Liver (tissue), 8 donors: ENCODE measurements at regions not wholly inside any gene's neighbourhood (a gene's known extent, or its start where the extent isn't known, plus 50 kb on each side); places are given as distances from the start of the nearest gene placed in this dataset.

Experiments used
- DNase-seq: peaks from one replicate; pipeline ENCODE4 v3.0.0-alpha.2; 2017; ENCODE audit warnings: low spot score
- H3K27ac ChIP-seq, 2 donors: one replicate each; pipeline ENCODE4 v1.7.0; 2013; ENCODE audit warnings: inconsistent platforms in 2 of 2, low read length in 2 of 2, control low read depth in 1 of 2, low read depth in 1 of 2, mild to moderate bottlenecking in 1 of 2
- H3K27me3 ChIP-seq, 4 donors: one replicate each; pipeline versions ENCODE4 v1.6.1 to v1.7.0; 2013; ENCODE audit warnings: low read length in 3 of 4, inconsistent platforms in 1 of 4, mild to moderate bottlenecking in 1 of 4, moderate library complexity in 1 of 4; ENCODE audit not compliant: control insufficient read depth in 4 of 4, insufficient read depth in 4 of 4
- H3K36me3 ChIP-seq, 4 donors: one replicate each; pipeline versions ENCODE4 v1.6.1 to v1.7.0; 2013; ENCODE audit warnings: low read length in 3 of 4, mild to moderate bottlenecking in 3 of 4, low read depth in 1 of 4, moderate library complexity in 1 of 4; ENCODE audit not compliant: control insufficient read depth in 4 of 4, insufficient read depth in 3 of 4
- H3K4me1 ChIP-seq, 4 donors: one replicate each; pipeline versions ENCODE4 v1.6.1 to v1.7.0; 2013; ENCODE audit warnings: low read length in 3 of 4, mild to moderate bottlenecking in 3 of 4, moderate library complexity in 1 of 4; ENCODE audit not compliant: control insufficient read depth in 4 of 4, insufficient read depth in 4 of 4
- H3K4me3 ChIP-seq, 3 donors: one replicate each; pipeline versions ENCODE4 v1.6.1 to v1.7.0; 2013; ENCODE audit warnings: low read length in 3 of 3, control low read depth in 1 of 3, low read depth in 1 of 3, mild to moderate bottlenecking in 1 of 3
- H3K9ac ChIP-seq, 2 donors: one replicate each; pipeline ENCODE4 v1.7.0; 2013; ENCODE audit warnings: low read length in 2 of 2, mild to moderate bottlenecking in 2 of 2, moderate library complexity in 2 of 2, control low read depth in 1 of 2, low read depth in 1 of 2
- H3K9me3 ChIP-seq, 4 donors: one replicate each; pipeline versions ENCODE4 v1.6.1 to v1.7.0; 2013; ENCODE audit warnings: low read length in 3 of 4; ENCODE audit not compliant: control insufficient read depth in 4 of 4
- CTCF ChIP-seq: fragments of 150-350 bp; IDR thresholded peaks from 2 replicates; pipeline ENCODE4 v1.5.1; 2017; ENCODE audit warnings: improper control_type of control experiment, low read depth, low read length; ENCODE audit not compliant: missing input control
- EGR1 ChIP-seq, 2 donors: IDR thresholded peaks; 2 replicates each; pipeline ENCODE4 v1.6.1; 2016 to 2018; ENCODE audit warnings: antibody characterized with exemption in 2 of 2, low read depth in 2 of 2
- FOXA1 ChIP-seq: IDR thresholded peaks from 2 replicates; pipeline ENCODE4 v1.6.1; 2016; ENCODE audit warnings: antibody characterized with exemption
- FOXA2 ChIP-seq: IDR thresholded peaks from 2 replicates; pipeline ENCODE4 v1.6.1; 2016; ENCODE audit warnings: antibody characterized with exemption
- GABPA ChIP-seq, 2 donors: IDR thresholded peaks in 1 of 2; conservative IDR thresholded peaks in 1 of 2; 2 replicates each; pipeline ENCODE4 v1.6.1; 2016; ENCODE audit warnings: antibody characterized with exemption in 2 of 2, mild to moderate bottlenecking in 1 of 2, moderate library complexity in 1 of 2
- HNF4A ChIP-seq, 2 donors: conservative IDR thresholded peaks; 2 replicates each; pipeline ENCODE4 v1.6.1; 2016; ENCODE audit warnings: antibody characterized with exemption in 2 of 2, mild to moderate bottlenecking in 2 of 2
- HNF4G ChIP-seq: IDR thresholded peaks from 2 replicates; pipeline ENCODE4 v1.6.1; 2016; ENCODE audit warnings: antibody characterized with exemption
- JUND ChIP-seq, 2 donors: IDR thresholded peaks; 2 replicates each; pipeline ENCODE4 v1.6.1; 2016; ENCODE audit warnings: antibody characterized with exemption in 2 of 2
- NR2F2 ChIP-seq: IDR thresholded peaks from 2 replicates; pipeline ENCODE4 v1.6.1; 2016; ENCODE audit warnings: antibody characterized with exemption
- RAD21 ChIP-seq, 2 donors: IDR thresholded peaks; 2 replicates each; pipeline ENCODE4 v1.6.1; 2016; ENCODE audit warnings: antibody characterized with exemption in 2 of 2, mild to moderate bottlenecking in 2 of 2
- REST ChIP-seq: IDR thresholded peaks from 2 replicates; pipeline ENCODE4 v1.6.1; 2016; ENCODE audit warnings: antibody characterized with exemption, mild to moderate bottlenecking
- RXRA ChIP-seq, 2 donors: IDR thresholded peaks; 2 replicates each; pipeline ENCODE4 v1.6.1; 2017 to 2018; ENCODE audit warnings: antibody characterized with exemption in 2 of 2, mild to moderate bottlenecking in 1 of 2
- SP1 ChIP-seq: IDR thresholded peaks from 2 replicates; pipeline ENCODE4 v1.6.1; 2018; ENCODE audit warnings: antibody characterized with exemption, mild to moderate bottlenecking
- TAF1 ChIP-seq: conservative IDR thresholded peaks from 2 replicates; pipeline ENCODE4 v1.6.1; 2016; ENCODE audit warnings: antibody characterized with exemption, mild to moderate bottlenecking
- YY1 ChIP-seq: IDR thresholded peaks from 2 replicates; pipeline ENCODE4 v1.6.1; 2016; ENCODE audit warnings: antibody characterized with exemption, mild to moderate bottlenecking
- WGBS: extraction: QIAGEN DNeasy Blood & Tissue Kit; methylation state at CpG from one replicate; pipeline ENCODE4 v1.1.7; 2013; 5-methylcytosine and 5-hydroxymethylcytosine counted together
- donor health status: healthy.
- donor health status: healthy.
- donor health status: healthy.
- donor health status: healthy.
- donor health status: healthy.

GRCh38 chr2:234761910-234762309, 189.9 kb upstream of the SH3BP4 start:
- no peaks in the 10 kb centered on the region for H3K27me3 ChIP-seq
- H3K9me3 ChIP-seq = peaks cover 0 to 2% (median 0%) of the 10 kb centered on the region in 4 donors
- H3K4me3 ChIP-seq = no peak overlapping the region
- no peak for TF ChIP-seq JUND (IDR thresholded peaks at IDR 0.05)
- no peak for TF ChIP-seq FOXA2
- TF ChIP-seq EGR1 (IDR thresholded peaks at IDR 0.05; ENCODE audit: low read depth in 2 of 2) = no peak
- TF ChIP-seq HNF4G = no peak
- TF ChIP-seq NR2F2 = no peak
- TF ChIP-seq YY1 = no peak
- TF ChIP-seq RXRA (IDR thresholded peaks at IDR 0.05) = no peak
- TF ChIP-seq REST = no peak
- no peak overlapping the region for H3K27ac ChIP-seq
- H3K9ac ChIP-seq = no peak overlapping the region
- no peak for DNase-seq
- no peaks in the 10 kb centered on the region for H3K36me3 ChIP-seq
- peaks cover 0 to 5% (median under 1%) of the 10 kb centered on the region in 4 donors for H3K4me1 ChIP-seq
- 80% methylated on average over 4 of the region's 4 CpGs for WGBS

GRCh38 chr2:234754126-234754525, 197.7 kb upstream of the SH3BP4 start:
- no peak for TF ChIP-seq RAD21 (IDR thresholded peaks at IDR 0.05)
- TF ChIP-seq HNF4G = no peak
- TF ChIP-seq CTCF = no peak
- no peak for TF ChIP-seq NR2F2
- no peak for TF ChIP-seq EGR1 (IDR thresholded peaks at IDR 0.05; ENCODE audit: low read depth in 2 of 2)
- TF ChIP-seq YY1 = no peak
- TF ChIP-seq HNF4A (conservative IDR thresholded peaks at IDR 0.05) = no peak
- no peak for TF ChIP-seq JUND (IDR thresholded peaks at IDR 0.05)
- no peak for TF ChIP-seq SP1
- no peak for TF ChIP-seq REST
- no peak for TF ChIP-seq FOXA1
- no peak for TF ChIP-seq GABPA (IDR thresholded peaks at IDR 0.05 in 1 of 2, conservative IDR thresholded peaks at IDR 0.05 in 1 of 2)
- TF ChIP-seq FOXA2 = no peak
- no peak for TF ChIP-seq TAF1
- H3K27ac ChIP-seq = no peak overlapping the region
- DNase-seq = no peak
- no peaks in the 10 kb centered on the region for H3K9me3 ChIP-seq
- no peaks in the 10 kb centered on the region for H3K4me1 ChIP-seq
- H3K9ac ChIP-seq = no peak overlapping the region
- 96% methylated on average over 8 of the region's 8 CpGs for WGBS
- no peaks in the 10 kb centered on the region for H3K27me3 ChIP-seq
- H3K4me3 ChIP-seq = no peak overlapping the region
- H3K36me3 ChIP-seq = no peaks in the 10 kb centered on the region
